ENCODE measurements at regions not wholly inside any gene's neighbourhood (a gene's known extent, or its start where the extent isn't known, plus 50 kb on each side); places are given as distances from the start of the nearest gene placed in this dataset.
"Not testable (repeated sequence)": the region's sequence is repeated elsewhere in the genome, so short reads cannot be mapped to it uniquely, and the experiment has no call there.

- DNase-seq (ENCODE audit: low read depth) = no peak
Observed at GRCh38 chr7:26087321-26088091, 64.5 kb upstream of the NFE2L3 start.

DNA sequence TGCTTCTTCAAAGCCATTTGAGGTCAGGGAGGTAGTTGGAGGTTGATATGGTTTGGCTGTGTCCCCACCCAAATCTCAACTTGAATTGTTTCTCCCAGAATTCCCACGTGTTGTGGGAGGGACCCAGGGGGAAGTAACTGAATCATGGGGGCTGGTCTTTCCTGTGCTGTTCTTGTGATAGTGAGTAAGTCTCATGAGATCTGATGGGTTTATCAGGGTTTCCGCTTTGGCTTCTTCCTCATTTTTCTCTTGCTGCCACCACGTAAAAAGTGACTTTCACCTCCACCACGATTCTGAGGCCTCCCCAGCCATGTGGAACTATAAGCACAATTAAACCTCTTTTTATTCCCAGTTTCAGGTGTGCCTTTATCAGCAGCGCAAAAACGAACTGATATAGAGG lies 62.5 kb upstream of the NFE2L3 start:
- not testable (repeated sequence) for DNase-seq (ENCODE audit: low read depth)

DNA sequence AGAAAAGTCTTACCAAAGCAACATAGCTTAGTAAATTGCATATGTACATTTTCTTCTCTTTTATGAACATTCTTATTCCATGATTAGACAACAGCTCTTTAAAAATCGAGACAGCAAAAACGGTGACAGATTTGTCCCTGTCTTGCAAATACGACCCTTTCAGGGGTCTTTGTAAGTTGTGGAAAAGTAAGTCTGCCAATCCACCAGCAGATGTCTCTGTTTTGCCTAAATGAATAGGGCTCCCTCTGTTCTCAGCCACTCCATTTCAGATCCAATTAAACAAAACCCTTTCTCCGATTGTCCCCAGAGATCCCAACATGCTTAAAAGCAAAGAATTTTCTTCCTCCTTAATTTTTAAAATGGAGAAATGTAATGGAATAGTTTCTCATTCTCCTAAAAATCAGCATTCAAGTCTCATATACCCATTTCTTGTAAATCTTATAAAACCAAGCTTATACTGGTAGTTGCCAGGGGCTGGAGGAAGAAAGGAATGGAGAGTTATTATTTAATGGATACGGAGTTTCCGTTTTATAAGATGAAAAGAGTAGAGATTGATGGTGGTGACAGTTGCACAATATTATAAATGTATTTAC lies 61.0 kb upstream of the NFE2L3 start:
- no peak for DNase-seq (ENCODE audit: low read depth)

DNA sequence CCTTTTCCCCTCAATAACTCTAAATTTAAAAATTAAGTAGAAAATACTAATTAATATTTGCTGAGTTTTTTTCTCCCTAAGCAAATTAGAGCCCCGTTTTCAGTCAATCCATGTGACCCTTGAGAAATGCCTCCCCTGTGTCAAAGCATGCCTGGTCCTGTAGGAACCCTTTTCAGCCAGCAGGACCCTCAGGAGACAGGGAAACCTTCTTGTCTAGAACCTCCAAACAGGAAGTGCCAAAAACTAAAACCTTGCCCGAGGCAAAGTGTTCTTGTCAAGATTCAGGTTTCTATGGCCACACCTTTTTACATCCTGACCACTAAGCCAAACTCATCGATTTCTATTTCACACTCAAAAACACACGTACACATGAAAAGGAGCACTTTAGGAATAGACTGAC lies 60.1 kb upstream of the NFE2L3 start:
- DNase-seq (ENCODE audit: low read depth) = no peak

- no peak for DNase-seq (ENCODE audit: low read depth)
Observed at GRCh38 chr7:26093023-26093422, 59.0 kb upstream of the NFE2L3 start.

- DNase-seq (ENCODE audit: low read depth) = no peak
Observed at GRCh38 chr7:26096136-26096535, 55.9 kb upstream of the NFE2L3 start.

GRCh38 chr7:26097837-26098668 lies 53.9 kb upstream of the NFE2L3 start:
- DNase-seq (ENCODE audit: low read depth) = no peak

- DNase-seq (ENCODE audit: low read depth) = no peak
Observed at GRCh38 chr7:26099236-26099635, 52.8 kb upstream of the NFE2L3 start.

GRCh38 chr7:26100406-26101339 lies 51.3 kb upstream of the NFE2L3 start:
- no peak for DNase-seq (ENCODE audit: low read depth)

GRCh38 chr7:26101361-26102151 lies 50.4 kb upstream of the NFE2L3 start:
- DNase-seq (ENCODE audit: low read depth) = no peak

GRCh38 chr7:26102176-26102575 lies 49.8 kb upstream of the NFE2L3 start:
- no peak for DNase-seq (ENCODE audit: low read depth)

Data from stimulated activated CD8-positive, alpha-beta memory T cell treated with anti-CD3 and anti-CD28 coated beads, Interleukin-12 subunit alpha, Interleukin-12 subunit beta, amount 100 ng/mL, for 4 hours (primary cell).